Activated naive CD8-positive, alpha-beta T cell treated with anti-CD3 and anti-CD28 coated beads for 36 hours (primary cell): ENCODE measurements at regions not wholly inside any gene's neighbourhood (a gene's known extent, or its start where the extent isn't known, plus 50 kb on each side); places are given as distances from the start of the nearest gene placed in this dataset.

Experiments used
- DNase-seq: peaks from one replicate; pipeline ENCODE4 v3.0.0; 2021
- H3K27ac Mint-ChIP-seq: one replicate; pipeline ENCODE4 v1.8.0; 2022; ENCODE audit warnings: mild to moderate bottlenecking, moderate library complexity, mixed read lengths
- H3K27me3 Mint-ChIP-seq: one replicate; pipeline ENCODE4 v1.8.0; 2022; ENCODE audit warnings: mild to moderate bottlenecking, mixed read lengths
- H3K36me3 Mint-ChIP-seq: one replicate; pipeline ENCODE4 v1.8.0; 2021; ENCODE audit warnings: mild to moderate bottlenecking, mixed read lengths
- H3K4me1 Mint-ChIP-seq: one replicate; pipeline ENCODE4 v1.8.0; 2021; ENCODE audit warnings: mixed read lengths
- H3K4me3 Mint-ChIP-seq: one replicate; pipeline ENCODE4 v1.8.0; 2022; ENCODE audit warnings: mild to moderate bottlenecking, moderate library complexity, mixed read lengths
- H3K9me3 Mint-ChIP-seq: one replicate; pipeline ENCODE4 v1.8.0; 2022; ENCODE audit warnings: mixed read lengths

DNA sequence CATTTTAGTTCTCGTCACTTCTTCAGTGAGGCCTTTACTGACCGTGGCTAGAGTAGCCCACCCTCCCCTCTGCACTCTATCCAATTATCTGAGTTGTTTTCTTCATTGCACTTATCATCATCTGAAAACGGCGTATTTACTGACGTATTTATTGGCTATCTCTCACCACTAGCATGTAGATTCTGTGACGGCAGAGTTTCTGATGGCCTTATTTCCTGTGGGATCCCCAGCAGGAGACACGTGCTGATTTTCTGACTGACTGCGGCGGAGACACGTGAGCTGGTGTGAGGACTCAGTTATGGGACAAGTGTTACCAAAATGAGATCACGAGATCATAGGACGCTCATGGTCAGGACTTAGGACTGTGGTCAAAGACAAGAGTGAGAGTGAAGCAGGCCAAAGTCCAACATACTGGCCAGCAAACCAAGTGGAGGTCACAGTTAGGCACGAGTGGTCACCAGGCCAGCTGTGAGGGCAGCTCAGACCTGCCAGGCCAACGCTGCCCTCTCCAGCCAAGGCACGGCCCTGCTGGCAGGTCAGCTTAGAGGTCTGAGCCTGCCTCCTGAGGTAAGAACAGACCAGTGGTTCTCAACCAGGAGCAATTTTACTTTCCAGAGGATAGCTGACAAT, 50.6 kb upstream of the BNIP2 start:
- no peak for DNase-seq
- H3K4me3 Mint-ChIP-seq: no peak overlapping the region
- H3K36me3 Mint-ChIP-seq: no peaks in the 10 kb centered on the region
- no peaks in the 10 kb centered on the region for H3K4me1 Mint-ChIP-seq
- peaks cover 6% of the 10 kb centered on the region for H3K27me3 Mint-ChIP-seq
- H3K27ac Mint-ChIP-seq: no peak overlapping the region
- peaks cover 8% of the 10 kb centered on the region for H3K9me3 Mint-ChIP-seq
